Tibial nerve (tissue), 4 donors: ENCODE measurements at regions not wholly inside any gene's neighbourhood (a gene's known extent, or its start where the extent isn't known, plus 50 kb on each side); places are given as distances from the start of the nearest gene placed in this dataset.

Source experiments
- CTCF ChIP-seq, 5 experiments: fragments of 200-600 bp in 3 of 5; fragments of 450-650 bp in 2 of 5; sonication (generic) in 3 of 5; IDR thresholded peaks; one replicate each; pipeline ENCODE4 v1.5.1; 2016 to 2019; ENCODE audit warnings: antibody characterized with exemption in 5 of 5, mild to moderate bottlenecking in 3 of 5, moderate library complexity in 2 of 5
- EP300 ChIP-seq, 2 donors: sonication (generic); formaldehyde crosslinking; IDR thresholded peaks; one replicate each; pipeline ENCODE4 v1.6.1; 2017; ENCODE audit warnings: antibody characterized with exemption in 2 of 2, mild to moderate bottlenecking in 1 of 2
- POLR2A ChIP-seq, 2 donors: fragments of 450-650 bp; IDR thresholded peaks; one replicate each; pipeline ENCODE4 v1.6.1; 2017; ENCODE audit warnings: antibody characterized with exemption in 2 of 2, mild to moderate bottlenecking in 2 of 2, moderate library complexity in 2 of 2

GRCh38 chr3:117305681-117306080, 596.1 kb downstream of the TUSC7 start:
- no peak for TF ChIP-seq EP300 (IDR thresholded peaks at IDR 0.05)
- TF ChIP-seq CTCF (IDR thresholded peaks at IDR 0.05): no peak
- TF ChIP-seq POLR2A (IDR thresholded peaks at IDR 0.05): no peak
